ENCODE measurements at regions not wholly inside any gene's neighbourhood (a gene's known extent, or its start where the extent isn't known, plus 50 kb on each side); places are given as distances from the start of the nearest gene placed in this dataset.

- no peak overlapping the region for H3K27ac ChIP-seq (ENCODE audit: low read depth in 1 of 2, low read length in 2 of 2)
- H3K4me3 ChIP-seq (replicated peaks in 1 of 3; ENCODE audit: low read depth in 2 of 3, low read length in 3 of 3) = no peak overlapping the region
- no peak for TF ChIP-seq CTCF (IDR thresholded peaks at IDR 0.05)
- H4K20me1 ChIP-seq (ENCODE audit: insufficient read depth, low read length) = no peaks in the 10 kb centered on the region
- Mint-ChIP-seq H3K27ac (no peak overlapping the region), H3K27me3 (ENCODE audit: low read depth in 3 of 3) (no peaks in the 10 kb centered on the region), H3K9me3 (peaks cover 2 to 26% (median 6%) of the 10 kb centered on the region in 7 donors), H3K36me3 (no peaks in the 10 kb centered on the region), H3K4me3 (no peak overlapping the region), H3K4me1 (no peaks in the 10 kb centered on the region)
- WGBS (ENCODE audit: insufficient coverage) = 90% methylated on average over 2 of the region's 3 CpGs
- peaks cover 5 to 10% of the 10 kb centered on the region in 2 donors for H3K9me3 ChIP-seq (replicated peaks in 1 of 2; ENCODE audit: control insufficient read depth in 1 of 2, insufficient read depth in 1 of 2, low read length in 2 of 2)
- H3K4me1 ChIP-seq (ENCODE audit: control insufficient read depth in 1 of 2, insufficient read depth in 2 of 2, low read length in 2 of 2) = no peaks in the 10 kb centered on the region
- no peaks in the 10 kb centered on the region for H3K79me2 ChIP-seq (ENCODE audit: insufficient read depth, low read length)
- H3K9ac ChIP-seq (ENCODE audit: insufficient read depth, low read length, poor library complexity, severe bottlenecking) = no peak overlapping the region
- no peak overlapping the region for H3K4me2 ChIP-seq (replicated peaks; ENCODE audit: extremely low read depth, low read length, poor library complexity, severe bottlenecking)
- intact Hi-C loops (cut with micrococcal nuclease) = no loop called here
- H2AFZ ChIP-seq (ENCODE audit: insufficient read depth, low read depth, low read length, poor library complexity, severe bottlenecking) = no peak overlapping the region
- H3K36me3 ChIP-seq (replicated peaks in 1 of 2; ENCODE audit: control insufficient read depth in 1 of 2, insufficient read depth in 2 of 2, low read length in 2 of 2) = no peaks in the 10 kb centered on the region
- H3K27me3 ChIP-seq (ENCODE audit: control insufficient read depth in 2 of 2, insufficient read depth in 2 of 2, low read length in 2 of 2) = no peaks in the 10 kb centered on the region
- DNase-seq = no peak
Measured at GRCh38 chr3:176090727-176091126, 1106.6 kb downstream of the TBL1XR1 start.

DNA sequence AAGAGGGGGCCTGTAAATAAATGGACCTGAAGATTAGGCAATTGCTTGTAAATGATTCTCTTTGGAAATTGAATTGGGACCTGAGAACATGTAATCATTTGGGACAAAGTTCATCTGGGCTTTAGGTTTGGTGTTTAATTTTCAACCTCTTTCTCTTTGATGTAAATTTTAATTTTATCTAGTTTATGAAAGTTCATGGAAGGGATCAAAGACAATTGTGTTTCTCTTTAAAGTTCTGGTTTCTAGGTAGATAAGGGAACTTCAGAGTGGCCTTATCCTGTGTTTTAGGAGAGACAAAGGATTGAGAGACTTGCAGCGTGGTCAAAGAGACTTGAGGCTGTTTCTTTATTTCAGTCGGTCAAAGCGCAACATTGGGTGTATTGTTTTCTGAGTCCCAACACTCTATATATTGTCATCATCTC is 1108.3 kb downstream of the TBL1XR1 start:
- DNase-seq = no peak
- Mint-ChIP-seq H3K27ac (no peak overlapping the region), H3K9me3 (peaks cover under 1 to 27% (median 4%) of the 10 kb centered on the region in 7 donors), H3K4me3 (no peak overlapping the region), H3K36me3 (no peaks in the 10 kb centered on the region), H3K4me1 (no peaks in the 10 kb centered on the region), H3K27me3 (ENCODE audit: low read depth in 3 of 3) (no peaks in the 10 kb centered on the region)
- H2AFZ ChIP-seq (ENCODE audit: insufficient read depth, low read depth, low read length, poor library complexity, severe bottlenecking) = no peak overlapping the region
- WGBS (ENCODE audit: insufficient coverage) = no CpG with 5 or more reads among the region's 3 CpGs
- intact Hi-C loops (cut with micrococcal nuclease) = no loop called here
- no peaks in the 10 kb centered on the region for H3K27me3 ChIP-seq (ENCODE audit: control insufficient read depth in 2 of 2, insufficient read depth in 2 of 2, low read length in 2 of 2)
- no peaks in the 10 kb centered on the region for H3K4me1 ChIP-seq (ENCODE audit: control insufficient read depth in 1 of 2, insufficient read depth in 2 of 2, low read length in 2 of 2)
- TF ChIP-seq CTCF (IDR thresholded peaks at IDR 0.05) = no peak
- H3K9ac ChIP-seq (ENCODE audit: insufficient read depth, low read length, poor library complexity, severe bottlenecking) = no peak overlapping the region
- H3K9me3 ChIP-seq (replicated peaks in 1 of 2; ENCODE audit: control insufficient read depth in 1 of 2, insufficient read depth in 1 of 2, low read length in 2 of 2) = peaks cover 5 to 13% of the 10 kb centered on the region in 2 donors
- H3K4me3 ChIP-seq (replicated peaks in 1 of 3; ENCODE audit: low read depth in 2 of 3, low read length in 3 of 3) = no peak overlapping the region
- no peaks in the 10 kb centered on the region for H4K20me1 ChIP-seq (ENCODE audit: insufficient read depth, low read length)
- no peak overlapping the region for H3K4me2 ChIP-seq (replicated peaks; ENCODE audit: extremely low read depth, low read length, poor library complexity, severe bottlenecking)
- H3K79me2 ChIP-seq (ENCODE audit: insufficient read depth, low read length) = no peaks in the 10 kb centered on the region
- H3K27ac ChIP-seq (ENCODE audit: low read depth in 1 of 2, low read length in 2 of 2) = no peak overlapping the region
- H3K36me3 ChIP-seq (replicated peaks in 1 of 2; ENCODE audit: control insufficient read depth in 1 of 2, insufficient read depth in 2 of 2, low read length in 2 of 2) = no peaks in the 10 kb centered on the region
